H9 (cell line): ENCODE measurements at regions not wholly inside any gene's neighbourhood (a gene's known extent, or its start where the extent isn't known, plus 50 kb on each side); places are given as distances from the start of the nearest gene placed in this dataset.
A peak's percentile ranks its signal among the peaks of the same experiment; 100 is the strongest.

Source experiments
- DNase-seq: peaks from one replicate; pipeline ENCODE4 v3.0.0-alpha.2; 2017
- H2AFZ ChIP-seq: one replicate; pipeline ENCODE4 v1.6.1; 2013; ENCODE audit warnings: mild to moderate bottlenecking, low read length, control low read depth, moderate library complexity
- H2AK5ac ChIP-seq: 2 replicates; pipeline ENCODE4 v1.6.1; 2013; ENCODE audit warnings: low read length, control low read depth, mixed read lengths; ENCODE audit not compliant: insufficient read length
- H2BK120ac ChIP-seq: one replicate; pipeline ENCODE4 v1.6.1; 2013; ENCODE audit warnings: low read depth, mild to moderate bottlenecking, low read length, control low read depth, inconsistent platforms; ENCODE audit not compliant: poor library complexity, severe bottlenecking
- H2BK12ac ChIP-seq: 2 replicates; pipeline ENCODE4 v1.6.1; 2013; ENCODE audit warnings: low read length, control low read depth, mixed read lengths, low read depth; ENCODE audit not compliant: insufficient read length
- H2BK15ac ChIP-seq: 2 replicates; pipeline ENCODE4 v1.6.1; 2013; ENCODE audit warnings: low read depth, low read length, control low read depth
- H2BK20ac ChIP-seq: one replicate; pipeline ENCODE4 v1.6.1; 2013; ENCODE audit warnings: low read depth, mild to moderate bottlenecking, low read length, control low read depth, inconsistent platforms; ENCODE audit not compliant: poor library complexity, severe bottlenecking
- H2BK5ac ChIP-seq: 2 replicates; pipeline ENCODE4 v1.6.1; 2013; ENCODE audit warnings: low read length, control low read depth, mixed read lengths; ENCODE audit not compliant: insufficient read length
- H3K14ac ChIP-seq: 2 replicates; pipeline ENCODE4 v1.6.1; 2013; ENCODE audit warnings: low read length, control low read depth; ENCODE audit not compliant: insufficient read depth
- H3K18ac ChIP-seq: 2 replicates; pipeline ENCODE4 v1.6.1; 2013; ENCODE audit warnings: low read depth, mild to moderate bottlenecking, mixed read lengths, low read length, control low read depth; ENCODE audit not compliant: insufficient read length
- H3K23ac ChIP-seq: 2 replicates; pipeline ENCODE4 v1.6.1; 2013; ENCODE audit warnings: low read length, control low read depth, mixed read lengths, low read depth; ENCODE audit not compliant: insufficient read length
- H3K23me2 ChIP-seq: 2 replicates; pipeline ENCODE4 v1.6.1; 2013; ENCODE audit warnings: low read depth, mild to moderate bottlenecking, mixed read lengths, low read length, control low read depth; ENCODE audit not compliant: insufficient read length, poor library complexity, severe bottlenecking
- H3K27ac ChIP-seq: 2 replicates; pipeline ENCODE4 v1.5.1; 2013; ENCODE audit warnings: low read length, control low read depth, mixed read lengths, low read depth; ENCODE audit not compliant: insufficient read length
- H3K27me3 ChIP-seq: 2 replicates; pipeline ENCODE4 v1.6.1; 2013; ENCODE audit warnings: low read length, control low read depth, inconsistent platforms; ENCODE audit not compliant: insufficient read depth
- H3K4ac ChIP-seq: 2 replicates; pipeline ENCODE4 v1.6.1; 2013; ENCODE audit warnings: low read depth, mild to moderate bottlenecking, control low read depth, inconsistent platforms, low read length, moderate library complexity
- H3K4me1 ChIP-seq: 2 replicates; pipeline ENCODE4 v1.6.1; 2013; ENCODE audit warnings: low read length, control low read depth, inconsistent platforms; ENCODE audit not compliant: insufficient read depth
- H3K4me2 ChIP-seq: 2 replicates; pipeline ENCODE4 v1.6.1; 2013; ENCODE audit warnings: low read length, control low read depth, mixed read lengths; ENCODE audit not compliant: insufficient read length, insufficient read depth
- H3K56ac ChIP-seq: 2 replicates; pipeline ENCODE4 v1.6.1; 2013; ENCODE audit warnings: low read depth, mild to moderate bottlenecking, mixed read lengths, low read length, control low read depth; ENCODE audit not compliant: insufficient read length
- H3K79me1 ChIP-seq: 2 replicates; pipeline ENCODE4 v1.6.1; 2013; ENCODE audit warnings: low read depth, mild to moderate bottlenecking, moderate library complexity, low read length, control low read depth, inconsistent platforms; ENCODE audit not compliant: insufficient read depth, poor library complexity, severe bottlenecking
- H3K79me2 ChIP-seq: 2 replicates; pipeline ENCODE4 v1.6.1; 2013; ENCODE audit warnings: low read length, control low read depth, inconsistent platforms; ENCODE audit not compliant: insufficient read depth
- H3K9ac ChIP-seq: 2 replicates; pipeline ENCODE4 v1.6.1; 2013; ENCODE audit warnings: low read length, control low read depth, mixed read lengths; ENCODE audit not compliant: insufficient read length; ENCODE audit errors: extremely low read depth
- H3K9me3 ChIP-seq: one replicate; pipeline ENCODE4 v1.6.1; 2013; ENCODE audit warnings: low read depth, low read length, inconsistent platforms; ENCODE audit not compliant: control insufficient read depth
- H3T11ph ChIP-seq: one replicate; pipeline ENCODE4 v1.6.1; 2013; ENCODE audit warnings: mild to moderate bottlenecking, low read length, control low read depth, inconsistent platforms
- H4K20me1 ChIP-seq: one replicate; pipeline ENCODE4 v1.6.1; 2013; ENCODE audit not compliant: control insufficient read depth, insufficient read length, insufficient read depth
- H4K5ac ChIP-seq: 2 replicates; pipeline ENCODE4 v1.6.1; 2013; ENCODE audit warnings: low read depth, mild to moderate bottlenecking, mixed read lengths, low read length, control low read depth; ENCODE audit not compliant: insufficient read length
- H4K8ac ChIP-seq: replicated peaks from 2 replicates; pipeline ENCODE4 v1.6.1; 2013; ENCODE audit warnings: low read length, control low read depth, mixed read lengths, low read depth; ENCODE audit not compliant: insufficient read length
- H4K91ac ChIP-seq: 2 replicates; pipeline ENCODE4 v1.6.1; 2013; ENCODE audit warnings: low read depth, mild to moderate bottlenecking, moderate library complexity, mixed read lengths, low read length, control low read depth; ENCODE audit not compliant: insufficient read length
- H3K27ac Mint-ChIP-seq, 3 experiments: 2 replicates in 2 of 3; 3 replicates in 1 of 3; pipeline ENCODE4 v1.8.0; 2020 to 2021; ENCODE audit warnings: mixed read lengths in 3 of 3, mild to moderate bottlenecking in 1 of 3, moderate library complexity in 1 of 3
- H3K27me3 Mint-ChIP-seq: 2 replicates; pipeline ENCODE4 v1.8.0; 2021; ENCODE audit warnings: low read depth, mild to moderate bottlenecking, moderate library complexity, mixed read lengths
- H3K36me3 Mint-ChIP-seq, 3 experiments: 2 replicates in 2 of 3; 3 replicates in 1 of 3; pipeline ENCODE4 v1.8.0; 2020 to 2021; ENCODE audit warnings: low read depth in 3 of 3, mixed read lengths in 3 of 3; ENCODE audit not compliant: insufficient read depth in 1 of 3
- H3K4me1 Mint-ChIP-seq, 2 experiments: 2 replicates each; pipeline ENCODE4 v1.8.0; 2020; ENCODE audit warnings: mixed read lengths in 2 of 2
- H3K4me3 Mint-ChIP-seq, 2 experiments: 2 replicates in 1 of 2; 3 replicates in 1 of 2; pipeline ENCODE4 v1.8.0; 2020 to 2021; ENCODE audit warnings: mild to moderate bottlenecking in 2 of 2, mixed read lengths in 2 of 2, moderate library complexity in 1 of 2
- H3K9me3 Mint-ChIP-seq, 2 experiments: 2 replicates in 1 of 2; 3 replicates in 1 of 2; pipeline ENCODE4 v1.8.0; 2020; ENCODE audit warnings: mild to moderate bottlenecking in 2 of 2, mixed read lengths in 2 of 2, moderate library complexity in 1 of 2
- CTCF ChIP-seq: fragments of 200-600 bp; sonication (generic); conservative IDR thresholded peaks from 3 replicates; pipeline ENCODE4 v1.8.0; 2021; ENCODE audit warnings: antibody characterized with exemption, mild to moderate bottlenecking
- WGBS: extraction: QIAGEN DNeasy Blood & Tissue Kit; methylation state at CpG from one replicate; pipeline ENCODE4 v1.1.7; 2013; ENCODE audit warnings: missing lambda C conversion rate, low lambda C conversion rate, mixed read lengths; ENCODE audit not compliant: insufficient read length; ENCODE audit errors: extremely low coverage; 5-methylcytosine and 5-hydroxymethylcytosine counted together

DNA sequence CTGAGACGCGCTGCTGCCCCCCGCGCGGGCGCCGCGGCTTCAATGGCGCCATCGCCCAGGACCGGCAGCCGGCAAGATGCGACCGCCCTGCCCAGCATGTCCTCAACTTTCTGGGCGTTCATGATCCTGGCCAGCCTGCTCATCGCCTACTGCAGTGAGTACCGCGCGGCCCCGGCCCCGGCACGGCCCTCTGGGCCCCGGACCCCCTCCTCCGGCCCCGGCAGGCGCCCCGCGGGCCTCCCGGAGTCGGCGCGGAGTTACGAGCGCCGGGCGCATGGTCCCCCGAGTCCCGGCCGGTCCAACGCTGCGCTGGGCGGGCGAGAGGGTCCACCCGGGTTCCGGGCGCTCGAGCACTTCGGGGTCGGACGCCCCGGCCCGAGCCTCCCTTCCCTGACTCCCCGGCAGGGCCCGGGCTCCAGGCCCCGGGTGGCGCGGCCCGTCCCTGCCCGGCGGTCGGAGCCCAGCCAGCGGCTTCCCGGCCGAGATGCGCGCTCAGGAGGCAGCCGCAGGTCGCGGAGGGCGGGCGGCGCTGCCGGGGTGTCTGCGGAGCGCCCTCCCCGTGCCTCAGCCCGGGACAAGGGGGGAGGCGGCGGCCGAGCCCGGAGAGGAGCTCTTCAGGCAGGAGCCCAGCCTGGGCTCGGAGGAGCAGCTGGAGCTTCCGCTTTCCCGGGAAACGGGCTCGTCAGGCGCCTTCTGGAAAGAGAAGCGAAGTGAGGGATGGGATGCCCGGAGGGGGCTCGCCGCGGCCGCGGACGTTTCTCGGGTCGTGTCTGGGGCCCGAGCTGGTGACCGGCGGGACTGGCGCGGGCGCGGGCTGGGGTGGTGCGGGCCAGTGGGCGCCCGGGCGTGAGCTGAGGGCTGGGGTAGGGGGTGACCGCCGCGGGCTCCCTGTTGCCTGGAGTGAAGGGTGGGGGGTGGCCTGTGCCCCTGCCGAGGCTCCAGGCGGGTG, 1337.8 kb downstream of the BRD1 start:
- H3T11ph ChIP-seq, result no peak overlapping the region
- H3K23ac ChIP-seq, result no peak overlapping the region
- H3K79me2 ChIP-seq, result peaks cover 9% of the 10 kb centered on the region; the same call in 1 of the 2 replicates
- no peak for TF ChIP-seq CTCF
- Mint-ChIP-seq H3K36me3 (peaks cover 0 to 10% (median 1%) of the 10 kb centered on the region in 3 experiments; a peak in 1 of 7 replicates), H3K4me3 (peak overlapping the region; percentile 71 to 87), H3K27ac (no peak overlapping the region), H3K27me3 (peaks cover 34% of the 10 kb centered on the region), H3K4me1 (peaks cover 36 to 49% of the 10 kb centered on the region in 2 experiments), H3K9me3 (no peaks in the 10 kb centered on the region; a peak in 1 of 5 replicates)
- peak overlapping the region; percentile 73 for H3K14ac ChIP-seq
- no peak overlapping the region for H2BK15ac ChIP-seq
- no peak overlapping the region for H3K56ac ChIP-seq
- H2BK12ac ChIP-seq, result no peak overlapping the region
- no peak overlapping the region for H4K8ac ChIP-seq
- peaks cover 17% of the 10 kb centered on the region for H3K23me2 ChIP-seq
- peak overlapping the region; percentile 39 for H3K4me2 ChIP-seq
- H4K91ac ChIP-seq, result no peak overlapping the region
- H2BK120ac ChIP-seq, result no peak overlapping the region
- H2AK5ac ChIP-seq, result no peak overlapping the region
- H3K27ac ChIP-seq, result no peak overlapping the region
- DNase-seq, result peak; percentile 30
- H3K9me3 ChIP-seq, result no peaks in the 10 kb centered on the region
- H3K79me1 ChIP-seq, result peaks cover 3% of the 10 kb centered on the region
- no peak overlapping the region for H2BK20ac ChIP-seq
- H4K5ac ChIP-seq, result no peak overlapping the region
- H2AFZ ChIP-seq, result no peak overlapping the region
- no peak overlapping the region for H2BK5ac ChIP-seq
- peaks cover 3% of the 10 kb centered on the region; the same call in 1 of the 2 replicates for H3K4me1 ChIP-seq
- no peak overlapping the region for H3K4ac ChIP-seq
- no peak overlapping the region for H3K18ac ChIP-seq
- no peaks in the 10 kb centered on the region for H3K27me3 ChIP-seq
- H4K20me1 ChIP-seq, result no peaks in the 10 kb centered on the region
- no CpG with 5 or more reads among the region's 113 CpGs for WGBS
- H3K9ac ChIP-seq, result no peak overlapping the region
